Dendritic cell treated with granulocyte-macrophage colony-stimulating factor and Interleukin-4, amounts not matched to agents 40 ng/mL and 50 ng/mL, for 4 days (primary cell): ENCODE measurements at regions not wholly inside any gene's neighbourhood (a gene's known extent, or its start where the extent isn't known, plus 50 kb on each side); places are given as distances from the start of the nearest gene placed in this dataset.
"Not testable (repeated sequence)": the region's sequence is repeated elsewhere in the genome, so short reads cannot be mapped to it uniquely, and the experiment has no call there.

Experiments
- H3K27ac Mint-ChIP-seq: one replicate; pipeline ENCODE4 v1.8.0; 2022; ENCODE audit warnings: mild to moderate bottlenecking, mixed read lengths
- H3K27me3 Mint-ChIP-seq: one replicate; pipeline ENCODE4 v1.8.0; 2022; ENCODE audit warnings: mild to moderate bottlenecking, mixed read lengths
- H3K36me3 Mint-ChIP-seq: one replicate; pipeline ENCODE4 v1.8.0; 2022; ENCODE audit warnings: low read depth, mixed read lengths
- H3K4me1 Mint-ChIP-seq: one replicate; pipeline ENCODE4 v1.8.0; 2022; ENCODE audit warnings: low read depth, mixed read lengths
- H3K4me3 Mint-ChIP-seq: one replicate; pipeline ENCODE4 v1.8.0; 2022; ENCODE audit warnings: mild to moderate bottlenecking, moderate library complexity, mixed read lengths
- H3K9me3 Mint-ChIP-seq: one replicate; pipeline ENCODE4 v1.8.0; 2022; ENCODE audit warnings: mixed read lengths
- intact Hi-C: fragments of 100-400 bp; cut with micrococcal nuclease; formaldehyde crosslinking; loops from one replicate; pipeline ENCODE4 v1.15.0; 2022

- H3K27ac Mint-ChIP-seq, H3K4me3 Mint-ChIP-seq, H3K4me1 Mint-ChIP-seq, intact Hi-C loops, H3K9me3 Mint-ChIP-seq, H3K36me3 Mint-ChIP-seq, H3K27me3 Mint-ChIP-seq: not testable (repeated sequence)
These were observed 1329.7 kb downstream of the BRD1 start for GRCh38 chr22:48497743-48498520.

- no peak overlapping the region for H3K27ac Mint-ChIP-seq
- no peaks in the 10 kb centered on the region for H3K36me3 Mint-ChIP-seq
- peaks cover 16% of the 10 kb centered on the region for H3K27me3 Mint-ChIP-seq
- peaks cover 6% of the 10 kb centered on the region for H3K4me1 Mint-ChIP-seq
- no peaks in the 10 kb centered on the region for H3K9me3 Mint-ChIP-seq
- no peak overlapping the region for H3K4me3 Mint-ChIP-seq
- intact Hi-C loops = no loop called here
These were observed 1330.6 kb downstream of the BRD1 start for GRCh38 chr22:48496987-48497650.

GRCh38 chr22:48496226-48496845 is 1331.3 kb downstream of the BRD1 start:
- no peaks in the 10 kb centered on the region for H3K9me3 Mint-ChIP-seq
- H3K36me3 Mint-ChIP-seq = no peaks in the 10 kb centered on the region
- intact Hi-C loops = no loop called here
- H3K27ac Mint-ChIP-seq = no peak overlapping the region
- peaks cover 6% of the 10 kb centered on the region for H3K4me1 Mint-ChIP-seq
- peaks cover 23% of the 10 kb centered on the region for H3K27me3 Mint-ChIP-seq
- H3K4me3 Mint-ChIP-seq = no peak overlapping the region

GRCh38 chr22:48495751-48496080 is 1332.0 kb downstream of the BRD1 start:
- intact Hi-C loops = no loop called here
- peaks cover 29% of the 10 kb centered on the region for H3K27me3 Mint-ChIP-seq

GRCh38 chr22:48494968-48495750 is 1332.5 kb downstream of the BRD1 start:
- H3K27me3 Mint-ChIP-seq = peaks cover 35% of the 10 kb centered on the region
- intact Hi-C loops = no loop called here

More at GRCh38 chr22:48495751-48496080, 1332.0 kb downstream of the BRD1 start:
- Mint-ChIP-seq H3K27ac (no peak overlapping the region), H3K4me3 (no peak overlapping the region), H3K9me3 (no peaks in the 10 kb centered on the region), H3K4me1 (peaks cover 6% of the 10 kb centered on the region), H3K36me3 (no peaks in the 10 kb centered on the region)

GRCh38 chr22:48494256-48494967 is 1333.3 kb downstream of the BRD1 start:
- Mint-ChIP-seq H3K4me1 (peaks cover 6% of the 10 kb centered on the region), H3K27ac (no peak overlapping the region), H3K9me3 (no peaks in the 10 kb centered on the region), H3K4me3 (no peak overlapping the region), H3K27me3 (peaks cover 37% of the 10 kb centered on the region), H3K36me3 (no peaks in the 10 kb centered on the region)
- intact Hi-C loops = no loop called here

More at GRCh38 chr22:48494968-48495750, 1332.5 kb downstream of the BRD1 start:
- Mint-ChIP-seq H3K27ac (no peak overlapping the region), H3K4me3 (no peak overlapping the region), H3K9me3 (no peaks in the 10 kb centered on the region), H3K36me3 (no peaks in the 10 kb centered on the region), H3K4me1 (peaks cover 6% of the 10 kb centered on the region)

- intact Hi-C loops = no loop called here
- peaks cover 38% of the 10 kb centered on the region for H3K27me3 Mint-ChIP-seq
- peaks cover 6% of the 10 kb centered on the region for H3K4me1 Mint-ChIP-seq
- no peak overlapping the region for H3K4me3 Mint-ChIP-seq
- H3K9me3 Mint-ChIP-seq = no peaks in the 10 kb centered on the region
- no peaks in the 10 kb centered on the region for H3K36me3 Mint-ChIP-seq
- no peak overlapping the region for H3K27ac Mint-ChIP-seq
These were observed 1333.9 kb downstream of the BRD1 start for GRCh38 chr22:48493733-48494132.

- H3K4me1 Mint-ChIP-seq = peaks cover 6% of the 10 kb centered on the region
- no peaks in the 10 kb centered on the region for H3K36me3 Mint-ChIP-seq
- no peaks in the 10 kb centered on the region for H3K9me3 Mint-ChIP-seq
- H3K4me3 Mint-ChIP-seq = no peak overlapping the region
- no peak overlapping the region for H3K27ac Mint-ChIP-seq
- intact Hi-C loops = no loop called here
- peaks cover 47% of the 10 kb centered on the region for H3K27me3 Mint-ChIP-seq
These were observed 1335.0 kb downstream of the BRD1 start for GRCh38 chr22:48492366-48493320.

- Mint-ChIP-seq H3K4me1 (peaks cover 6% of the 10 kb centered on the region), H3K4me3 (no peak overlapping the region), H3K36me3 (no peaks in the 10 kb centered on the region), H3K27me3 (peaks cover 58% of the 10 kb centered on the region), H3K27ac (no peak overlapping the region), H3K9me3 (no peaks in the 10 kb centered on the region)
- intact Hi-C loops = no loop called here
These were observed 1336.2 kb downstream of the BRD1 start for GRCh38 chr22:48491451-48491941.

GRCh38 chr22:48490500-48491411 is 1336.9 kb downstream of the BRD1 start:
- Mint-ChIP-seq H3K27me3 (peaks cover 65% of the 10 kb centered on the region), H3K9me3 (no peaks in the 10 kb centered on the region), H3K4me3 (no peak overlapping the region), H3K27ac (no peak overlapping the region), H3K4me1 (peaks cover 6% of the 10 kb centered on the region), H3K36me3 (no peaks in the 10 kb centered on the region)
- intact Hi-C loops = no loop called here

- Mint-ChIP-seq H3K27me3 (peaks cover 73% of the 10 kb centered on the region), H3K4me3 (no peak overlapping the region), H3K27ac (no peak overlapping the region), H3K9me3 (no peaks in the 10 kb centered on the region), H3K36me3 (no peaks in the 10 kb centered on the region), H3K4me1 (peaks cover 6% of the 10 kb centered on the region)
- intact Hi-C loops = no loop called here
These were observed 1337.8 kb downstream of the BRD1 start for GRCh38 chr22:48489551-48490499.
